HG03575 (cell line): ENCODE measurements at regions not wholly inside any gene's neighbourhood (a gene's known extent, or its start where the extent isn't known, plus 50 kb on each side); places are given as distances from the start of the nearest gene placed in this dataset.

ENCODE experiments used
- ATAC-seq: cut with Tn5 transposase; IDR thresholded peaks from one replicate; pipeline ENCODE4 v1.9.1; 2021; ENCODE audit not compliant: unreplicated experiment, insufficient number of reproducible peaks, low FRiP score; ENCODE audit errors: extremely low read depth

DNA sequence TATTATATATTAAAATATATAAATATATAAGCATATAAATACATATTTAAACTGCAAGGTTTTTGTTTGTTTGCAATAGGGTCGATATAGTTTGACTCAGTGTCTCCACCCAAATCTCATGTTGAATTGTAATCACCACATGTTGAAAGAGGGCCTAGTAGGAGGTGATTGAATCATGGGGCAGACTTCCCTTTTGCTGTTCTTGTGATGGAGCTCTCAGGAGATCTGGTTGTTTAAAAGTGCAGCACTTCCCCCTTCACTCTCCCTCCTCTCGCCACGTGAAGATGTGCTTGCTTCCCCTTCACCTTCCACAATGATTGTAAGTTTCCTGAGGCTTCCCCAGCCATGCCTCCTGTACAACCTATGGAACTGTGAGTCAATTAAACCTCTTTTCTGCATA lies 2137.3 kb upstream of the CELF4 start:
- ATAC-seq = no peak

GRCh38 chr18:39701839-39702238 lies 2136.2 kb upstream of the CELF4 start:
- ATAC-seq = no peak

- no peak for ATAC-seq
These were observed 2135.6 kb upstream of the CELF4 start for GRCh38 chr18:39701055-39701783.

DNA sequence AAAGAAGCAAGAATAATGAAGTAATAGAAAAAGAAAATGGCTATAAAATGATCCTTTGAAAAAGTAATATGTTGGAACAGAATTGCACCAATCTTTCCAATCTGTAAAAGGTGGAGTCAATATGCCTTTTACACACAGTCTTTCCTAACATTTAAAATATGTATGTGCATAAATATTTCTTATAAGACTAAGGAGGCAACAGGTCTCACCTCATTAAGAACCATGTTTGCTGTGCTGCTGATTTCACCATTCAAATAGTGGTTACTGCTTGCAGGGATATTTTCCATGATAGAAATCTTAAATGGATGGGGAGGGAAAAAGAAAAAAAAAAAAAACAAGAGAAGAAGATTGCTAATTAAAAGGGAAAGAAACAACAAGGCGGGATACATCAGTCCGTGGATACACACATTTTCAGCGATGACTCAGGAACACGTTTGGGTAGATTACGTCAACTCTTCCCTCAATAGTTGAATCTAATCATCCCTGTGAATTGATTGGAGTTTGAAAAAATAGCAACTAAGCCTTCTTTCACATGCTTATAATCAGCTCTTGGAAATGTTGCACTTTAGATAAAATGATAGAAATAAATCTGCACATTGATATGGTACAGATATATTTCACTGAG lies 2133.9 kb upstream of the CELF4 start:
- no peak for ATAC-seq

- ATAC-seq = no peak
These were observed 2132.8 kb upstream of the CELF4 start for GRCh38 chr18:39698436-39698835.

DNA sequence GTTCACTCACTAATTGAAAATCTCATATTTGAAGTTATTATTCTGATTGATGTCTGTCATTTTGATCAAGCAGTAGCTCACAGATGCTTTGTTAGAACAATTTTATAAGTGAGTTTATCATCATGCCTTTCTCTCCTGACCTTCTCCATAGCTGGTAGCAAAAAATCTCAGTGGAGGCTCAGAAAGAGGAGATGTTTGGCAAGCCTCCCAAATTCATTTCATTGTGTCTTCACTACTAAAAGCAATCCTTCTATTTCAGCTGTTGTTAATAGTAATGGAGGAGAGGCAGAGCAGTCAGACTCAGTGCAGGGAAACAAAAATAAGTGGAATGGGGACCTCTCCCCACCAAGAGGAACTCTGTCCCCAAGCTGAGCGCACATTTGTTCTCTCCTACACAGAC lies 2127.8 kb upstream of the CELF4 start:
- ATAC-seq = no peak

- ATAC-seq = no peak
These were observed 2126.9 kb upstream of the CELF4 start for GRCh38 chr18:39692367-39693015.

DNA sequence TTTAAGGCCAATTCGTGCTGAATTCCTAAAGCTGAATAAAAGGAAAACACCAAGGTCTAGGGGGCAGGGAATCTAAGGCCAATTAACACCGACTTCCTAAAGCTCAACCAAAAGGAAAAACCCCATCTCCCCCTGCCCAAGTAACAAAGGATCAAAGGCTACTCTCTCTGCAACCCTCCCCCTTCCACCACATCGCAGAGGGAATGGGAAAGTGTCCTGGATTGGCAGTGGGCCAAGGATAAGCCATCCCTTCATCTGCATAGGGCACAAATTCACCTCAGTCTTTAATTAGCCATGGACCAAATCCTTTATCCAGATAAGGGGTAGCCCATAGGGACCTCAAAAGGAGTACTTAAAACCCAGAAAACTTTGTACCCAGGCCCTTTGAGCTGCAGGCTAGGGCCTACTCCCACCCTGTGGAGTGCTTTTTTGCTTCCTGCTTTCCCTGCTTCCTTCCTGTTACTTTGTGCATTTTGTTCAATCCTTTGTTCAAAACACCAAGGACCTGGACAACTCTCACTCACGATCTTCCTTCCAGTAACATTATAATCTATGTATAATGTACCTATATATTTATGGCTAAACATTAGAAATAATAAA lies 2119.8 kb upstream of the CELF4 start:
- ATAC-seq = no peak

- ATAC-seq = no peak
These were observed 2115.5 kb upstream of the CELF4 start for GRCh38 chr18:39681061-39681460.

- no peak for ATAC-seq
These were observed 2110.3 kb upstream of the CELF4 start for GRCh38 chr18:39675906-39676305.

- no peak for ATAC-seq
These were observed 2109.8 kb upstream of the CELF4 start for GRCh38 chr18:39675368-39675767.

GRCh38 chr18:39672171-39672570 lies 2106.6 kb upstream of the CELF4 start:
- ATAC-seq = no peak

DNA sequence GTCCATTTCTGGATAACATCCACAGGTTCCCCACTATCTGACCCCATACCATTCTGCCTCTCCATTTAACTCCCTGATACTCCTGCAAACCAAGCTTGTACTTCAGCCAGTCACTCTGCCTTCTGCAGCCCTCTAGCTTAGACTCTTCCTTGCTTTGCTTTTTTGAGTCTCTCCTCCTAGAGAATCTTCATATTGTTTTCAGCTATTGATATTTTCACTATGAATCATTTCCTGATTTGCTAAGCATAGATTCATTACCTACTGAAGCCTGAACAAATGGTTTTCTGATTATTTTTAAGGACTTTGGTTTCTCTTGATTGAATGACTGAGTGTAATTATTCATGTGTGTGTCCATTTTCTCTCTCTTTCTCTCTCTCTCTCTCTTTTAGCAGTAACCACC lies 2102.3 kb upstream of the CELF4 start:
- ATAC-seq = no peak

GRCh38 chr18:39666541-39666940 lies 2100.9 kb upstream of the CELF4 start:
- no peak for ATAC-seq

GRCh38 chr18:39661856-39662366 lies 2096.3 kb upstream of the CELF4 start:
- no peak for ATAC-seq

- no peak for ATAC-seq
These were observed 2094.5 kb upstream of the CELF4 start for GRCh38 chr18:39660141-39660540.

- no peak for ATAC-seq
These were observed 2089.7 kb upstream of the CELF4 start for GRCh38 chr18:39655341-39655740.

GRCh38 chr18:39653221-39653620 lies 2087.6 kb upstream of the CELF4 start:
- ATAC-seq = no peak

GRCh38 chr18:39648616-39649015 lies 2083.0 kb upstream of the CELF4 start:
- no peak for ATAC-seq
